SK-N-MC (cell line): ENCODE measurements at regions not wholly inside any gene's neighbourhood (a gene's known extent, or its start where the extent isn't known, plus 50 kb on each side); places are given as distances from the start of the nearest gene placed in this dataset.

ENCODE experiments used
- EZH2 ChIP-seq: fragments of 200-600 bp; sonication (generic); IDR thresholded peaks from one replicate; pipeline ENCODE4 v1.6.1; 2017; ENCODE audit warnings: antibody characterized with exemption
- POLR2AphosphoS5 ChIP-seq: IDR thresholded peaks from 2 replicates; pipeline ENCODE4 v1.6.1; 2012; ENCODE audit warnings: mild to moderate bottlenecking, low read depth, low read length, borderline replicate concordance

- no peak for TF ChIP-seq POLR2AphosphoS5
- no peak for TF ChIP-seq EZH2
Measured at GRCh38 chr11:8776209-8776608, 93.6 kb downstream of the RPL27A start.
